K562 (cell line): ENCODE measurements at regions not wholly inside any gene's neighbourhood (a gene's known extent, or its start where the extent isn't known, plus 50 kb on each side); places are given as distances from the start of the nearest gene placed in this dataset.

Experiments used
- ATF1 ChIP-seq, 2 experiments: fragments of 450-650 bp in 1 of 2; IDR thresholded peaks; 2 replicates each; pipeline ENCODE4 v1.6.1; 2016; ENCODE audit warnings: missing compliant biosample characterization in 1 of 2, missing genetic modification characterization in 1 of 2
- BRD4 ChIP-seq: fragments of 200-600 bp; sonication (generic); IDR thresholded peaks from 2 replicates; pipeline ENCODE4 v1.6.1; 2017; ENCODE audit warnings: inconsistent platforms
- CEBPG ChIP-seq, 3 experiments: fragments of 200-800 bp in 1 of 3; sonication (Bioruptor generic) in 1 of 3; sonication (generic) in 1 of 3; formaldehyde crosslinking in 1 of 3; IDR thresholded peaks in 2 of 3; conservative IDR thresholded peaks in 1 of 3; 2 replicates each; pipeline versions ENCODE4 v1.6.1 to v1.8.0; 2016 to 2022; ENCODE audit warnings: missing compliant biosample characterization in 2 of 3, missing genetic modification characterization in 2 of 3, mild to moderate bottlenecking in 1 of 3, missing genetic modification reagents in 1 of 3
- CREB3L1 ChIP-seq: fragments of 450-650 bp; IDR thresholded peaks from 2 replicates; pipeline ENCODE4 v1.6.1; 2014; ENCODE audit warnings: low read depth, mild to moderate bottlenecking, moderate library complexity, borderline replicate concordance
- DACH1 ChIP-seq: fragments of 450-650 bp; IDR thresholded peaks from 2 replicates; pipeline ENCODE4 v1.6.1; 2018; ENCODE audit not compliant: partially characterized antibody
- ESRRA ChIP-seq: fragments of 450-650 bp; IDR thresholded peaks from 2 replicates; pipeline ENCODE4 v1.6.1; 2014; ENCODE audit warnings: low read depth, mild to moderate bottlenecking, moderate library complexity, borderline replicate concordance
- ESRRB ChIP-seq: fragments of 250-450 bp; sonication (Bioruptor Pico); IDR thresholded peaks from 2 replicates; pipeline ENCODE4 v1.5.0; 2020; ENCODE audit warnings: mild to moderate bottlenecking, moderate library complexity, borderline replicate concordance
- FOS ChIP-seq: IDR thresholded peaks from 3 replicates; pipeline ENCODE4 v1.6.1; 2011; ENCODE audit not compliant: insufficient read length; ENCODE audit errors: extremely low read depth
- FOXA3 ChIP-seq, 2 experiments: fragments of 450-650 bp in 1 of 2; sonication (generic) in 1 of 2; formaldehyde crosslinking; IDR thresholded peaks in 1 of 2; conservative IDR thresholded peaks in 1 of 2; 2 replicates each; pipeline versions ENCODE4 v1.4.0 to v1.8.0; 2020 to 2022; ENCODE audit warnings: mild to moderate bottlenecking in 2 of 2, missing genetic modification reagents in 1 of 2
- GABPB2 ChIP-seq: fragments of 250-450 bp; sonication (Bioruptor Pico); conservative IDR thresholded peaks from 2 replicates; pipeline ENCODE4 v1.5.1; 2021; ENCODE audit warnings: mild to moderate bottlenecking
- GTF2E2 ChIP-seq: fragments of 200-800 bp; sonication (Bioruptor generic); IDR thresholded peaks from 2 replicates; pipeline ENCODE4 v1.6.1; 2016; ENCODE audit warnings: missing genetic modification characterization, missing compliant biosample characterization
- HSF4 ChIP-seq: fragments of 250-450 bp; sonication (Bioruptor Pico); IDR thresholded peaks from 2 replicates; pipeline ENCODE4 v2.1.2; 2022; ENCODE audit warnings: mild to moderate bottlenecking, moderate library complexity, borderline replicate concordance
- IFI16 ChIP-seq: fragments of 250-450 bp; sonication (Bioruptor Pico); IDR thresholded peaks from 2 replicates; pipeline ENCODE4 v2.1.2; 2022; ENCODE audit warnings: mild to moderate bottlenecking, inconsistent platforms
- ILK ChIP-seq: fragments of 450-650 bp; IDR thresholded peaks from 2 replicates; pipeline ENCODE4 v1.6.1; 2016; ENCODE audit warnings: missing genetic modification characterization, low read depth, mild to moderate bottlenecking, missing compliant biosample characterization, moderate library complexity, borderline replicate concordance
- JUN ChIP-seq, 2 experiments: sonication (generic) in 1 of 2; formaldehyde crosslinking in 1 of 2; IDR thresholded peaks; 2 replicates each; pipeline versions ENCODE4 v1.6.1 to v1.8.0; 2012 to 2022; ENCODE audit warnings: borderline replicate concordance in 2 of 2, mild to moderate bottlenecking in 2 of 2, improper control_type of control experiment in 1 of 2, low read depth in 1 of 2, low read length in 1 of 2, missing genetic modification reagents in 1 of 2
- MCM2 ChIP-seq: fragments of 450-650 bp; IDR thresholded peaks from 2 replicates; pipeline ENCODE4 v1.6.1; 2017; ENCODE audit warnings: low read depth, mild to moderate bottlenecking
- RFX1 ChIP-seq: fragments of 450-650 bp; IDR thresholded peaks from 2 replicates; pipeline ENCODE4 v1.6.1; 2016; ENCODE audit warnings: mild to moderate bottlenecking, moderate library complexity
- SFPQ ChIP-seq: fragments of 200-400 bp; formaldehyde crosslinking; IDR thresholded peaks from 2 replicates; pipeline ENCODE4 v1.6.1; 2017; ENCODE audit warnings: mild to moderate bottlenecking, low read depth, low read length, moderate library complexity
- SNAPC5 ChIP-seq: fragments of 250-450 bp; sonication (Bioruptor Pico); IDR thresholded peaks from 2 replicates; pipeline ENCODE4 v1.8.0; 2021; ENCODE audit warnings: moderate library complexity, mild to moderate bottlenecking, inconsistent platforms
- SPI1 ChIP-seq: IDR thresholded peaks from 2 replicates; pipeline ENCODE4 v1.6.1; 2011; ENCODE audit warnings: low read depth, low read length, control low read depth, borderline replicate concordance
- SRSF3 ChIP-seq: fragments of 200-400 bp; formaldehyde crosslinking; IDR thresholded peaks from 2 replicates; pipeline ENCODE4 v1.6.1; 2016; ENCODE audit warnings: mild to moderate bottlenecking, low read length, moderate library complexity; ENCODE audit not compliant: insufficient read depth
- ZBTB26 ChIP-seq: fragments of 450-650 bp; formaldehyde crosslinking; IDR thresholded peaks from 2 replicates; pipeline ENCODE4 v1.4.0; 2022; ENCODE audit warnings: missing genetic modification characterization
- ZFP1 ChIP-seq: fragments of 450-650 bp; formaldehyde crosslinking; IDR thresholded peaks from 2 replicates; pipeline ENCODE4 v1.4.0; 2020; ENCODE audit warnings: mild to moderate bottlenecking, mixed read lengths
- ZNF354B ChIP-seq: fragments of 250-450 bp; sonication (Bioruptor Pico); IDR thresholded peaks from 2 replicates; pipeline ENCODE4 v1.4.0; 2020
- ZNF707 ChIP-seq: fragments of 250-450 bp; sonication (Bioruptor Pico); conservative IDR thresholded peaks from 2 replicates; pipeline ENCODE4 v1.8.0; 2022; ENCODE audit warnings: inconsistent platforms, mild to moderate bottlenecking, moderate library complexity

GRCh38 chr15:95684693-95685115 lies 645.8 kb upstream of the NR2F2 start (continued):
- no peak for TF ChIP-seq ILK
- TF ChIP-seq SFPQ: no peak
- TF ChIP-seq GTF2E2: no peak
- no peak for TF ChIP-seq ZBTB26 (CRISPR knock-in tag)
- peak; percentile 51 for TF ChIP-seq RFX1
- no peak for TF ChIP-seq SPI1
- no peak for TF ChIP-seq IFI16 (CRISPR knock-in tag)
- TF ChIP-seq GABPB2 (CRISPR knock-in tag): no peak
- no peak for TF ChIP-seq ESRRB (CRISPR knock-in tag)
- TF ChIP-seq CREB3L1: no peak
- no peak for TF ChIP-seq ZFP1 (CRISPR knock-in tag)
- no peak for TF ChIP-seq ATF1 (CRISPR knock-in tag; IDR thresholded peaks at IDR 0.05)
- TF ChIP-seq ATF1 (tag; IDR thresholded peaks at IDR 0.05): 0 out of 2 replicates have a peak, but pooled peaks have one; percentile 29
- no peak for TF ChIP-seq MCM2
- TF ChIP-seq DACH1: peak; percentile 57
- TF ChIP-seq JUN (IDR thresholded peaks at IDR 0.05; ENCODE audit: borderline replicate concordance, low read depth, low read length): peak; percentile 81; the same call in 1 of the 2 replicates
- TF ChIP-seq JUN (CRISPR knock-in tag; IDR thresholded peaks at IDR 0.05; ENCODE audit: borderline replicate concordance): no peak
- no peak for TF ChIP-seq HSF4 (CRISPR knock-in tag)
- TF ChIP-seq ZNF354B (CRISPR knock-in tag): no peak
- TF ChIP-seq FOXA3 (CRISPR knock-in tag; conservative IDR thresholded peaks at IDR 0.05 in 1 of 2, IDR thresholded peaks at IDR 0.05 in 1 of 2): no peak; a peak in 1 of 4 replicates
- no peak for TF ChIP-seq SRSF3
- TF ChIP-seq ESRRA: no peak
- no peak for TF ChIP-seq BRD4
- no peak for TF ChIP-seq CEBPG (CRISPR knock-in tag; IDR thresholded peaks at IDR 0.05)
- TF ChIP-seq CEBPG (tag; conservative IDR thresholded peaks at IDR 0.05 in 1 of 2, IDR thresholded peaks at IDR 0.05 in 1 of 2): peak in 1 of 2 experiments; percentile 65; a peak in 2 of 4 replicates
- no peak for TF ChIP-seq SNAPC5 (CRISPR knock-in tag)
- no peak for TF ChIP-seq FOS
- TF ChIP-seq ZNF707 (CRISPR knock-in tag): no peak
